Neural crest cell (in vitro differentiated cells): ENCODE measurements at regions not wholly inside any gene's neighbourhood (a gene's known extent, or its start where the extent isn't known, plus 50 kb on each side); places are given as distances from the start of the nearest gene placed in this dataset.

Experiments used
- DNase-seq: peaks from one replicate; pipeline ENCODE4 v3.0.0; 2021; ENCODE audit warnings: low read depth, mixed read lengths, low spot score
- H3K27ac Mint-ChIP-seq: one replicate; pipeline ENCODE4 v1.8.0; 2021; ENCODE audit warnings: mild to moderate bottlenecking, mixed read lengths; ENCODE audit not compliant: unreplicated experiment
- H3K27me3 Mint-ChIP-seq: 2 replicates; pipeline ENCODE4 v1.8.0; 2021; ENCODE audit warnings: low read depth, mild to moderate bottlenecking, mixed read lengths
- H3K36me3 Mint-ChIP-seq: 2 replicates; pipeline ENCODE4 v1.8.0; 2021; ENCODE audit warnings: low read depth, mild to moderate bottlenecking, mixed read lengths
- H3K4me1 Mint-ChIP-seq: 2 replicates; pipeline ENCODE4 v1.8.0; 2021; ENCODE audit warnings: mixed read lengths
- H3K4me3 Mint-ChIP-seq: one replicate; pipeline ENCODE4 v1.8.0; 2021; ENCODE audit warnings: mild to moderate bottlenecking, mixed read lengths
- H3K9me3 Mint-ChIP-seq: 2 replicates; pipeline ENCODE4 v1.8.0; 2021; ENCODE audit warnings: mixed read lengths
- TF ChIP-seq, protein P1 (sequence below): fragments of 200-600 bp; sonication (generic); conservative IDR thresholded peaks from 2 replicates; pipeline ENCODE4 v1.5.0; 2021; ENCODE audit warnings: antibody characterized with exemption, mild to moderate bottlenecking

DNA sequence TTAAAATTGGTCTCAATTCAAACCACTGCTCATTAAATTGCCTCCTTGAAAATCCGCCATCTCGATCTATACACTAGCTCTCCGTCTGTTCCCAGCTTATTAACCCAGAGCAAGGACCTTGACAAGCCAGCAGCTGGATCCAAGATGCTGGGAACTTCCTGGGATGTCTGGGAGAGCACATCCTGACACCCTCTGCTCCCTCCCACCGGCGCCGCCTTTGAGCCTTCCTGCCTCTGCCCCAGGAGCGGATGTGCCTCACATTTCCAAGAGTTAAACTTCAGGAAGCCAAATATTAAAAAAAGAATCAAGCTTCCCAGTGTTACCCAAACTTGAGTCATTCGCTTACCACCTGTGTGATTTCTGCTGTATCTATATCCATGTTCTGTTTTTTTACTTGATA lies 107.9 kb downstream of the HAPSTR1 start:
- peaks cover 7% of the 10 kb centered on the region for H3K27me3 Mint-ChIP-seq
- TF ChIP-seq, protein P1, sequence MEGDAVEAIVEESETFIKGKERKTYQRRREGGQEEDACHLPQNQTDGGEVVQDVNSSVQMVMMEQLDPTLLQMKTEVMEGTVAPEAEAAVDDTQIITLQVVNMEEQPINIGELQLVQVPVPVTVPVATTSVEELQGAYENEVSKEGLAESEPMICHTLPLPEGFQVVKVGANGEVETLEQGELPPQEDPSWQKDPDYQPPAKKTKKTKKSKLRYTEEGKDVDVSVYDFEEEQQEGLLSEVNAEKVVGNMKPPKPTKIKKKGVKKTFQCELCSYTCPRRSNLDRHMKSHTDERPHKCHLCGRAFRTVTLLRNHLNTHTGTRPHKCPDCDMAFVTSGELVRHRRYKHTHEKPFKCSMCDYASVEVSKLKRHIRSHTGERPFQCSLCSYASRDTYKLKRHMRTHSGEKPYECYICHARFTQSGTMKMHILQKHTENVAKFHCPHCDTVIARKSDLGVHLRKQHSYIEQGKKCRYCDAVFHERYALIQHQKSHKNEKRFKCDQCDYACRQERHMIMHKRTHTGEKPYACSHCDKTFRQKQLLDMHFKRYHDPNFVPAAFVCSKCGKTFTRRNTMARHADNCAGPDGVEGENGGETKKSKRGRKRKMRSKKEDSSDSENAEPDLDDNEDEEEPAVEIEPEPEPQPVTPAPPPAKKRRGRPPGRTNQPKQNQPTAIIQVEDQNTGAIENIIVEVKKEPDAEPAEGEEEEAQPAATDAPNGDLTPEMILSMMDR, result no peak

DNA sequence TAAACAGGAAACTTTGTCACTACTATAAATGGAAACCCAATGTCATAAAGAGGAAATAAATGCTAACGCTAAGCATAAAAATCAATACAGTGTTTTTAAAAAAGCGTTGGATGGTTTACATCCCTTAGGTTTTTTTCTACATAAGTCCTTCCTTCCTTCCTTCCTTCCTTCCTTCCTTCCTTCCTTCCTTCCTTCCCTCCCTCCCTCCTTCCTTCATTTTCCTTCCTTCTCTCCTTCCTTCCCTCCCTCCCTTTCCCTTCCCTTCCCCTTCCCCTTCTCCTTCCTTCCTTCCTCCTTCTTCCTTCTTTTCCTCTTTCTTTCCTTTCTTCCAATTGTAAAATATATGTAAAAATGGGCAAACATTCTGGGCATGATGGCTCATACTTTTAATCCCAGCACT lies 108.3 kb downstream of the HAPSTR1 start:
- DNase-seq, result no peak
- Mint-ChIP-seq H3K27me3 (peaks cover 7% of the 10 kb centered on the region), H3K4me3 (no peak overlapping the region), H3K27ac (no peak overlapping the region), H3K36me3 (no peaks in the 10 kb centered on the region), H3K4me1 (no peaks in the 10 kb centered on the region), H3K9me3 (peaks cover 4% of the 10 kb centered on the region)
- TF ChIP-seq, protein P1, result no peak

More for the DNA sequence above, 107.9 kb downstream of the HAPSTR1 start:
- H3K4me3 Mint-ChIP-seq, result no peak overlapping the region
- H3K4me1 Mint-ChIP-seq, result no peaks in the 10 kb centered on the region
- no peak overlapping the region for H3K27ac Mint-ChIP-seq
- no peak for DNase-seq
- no peaks in the 10 kb centered on the region for H3K36me3 Mint-ChIP-seq
- peaks cover 4% of the 10 kb centered on the region for H3K9me3 Mint-ChIP-seq

DNA sequence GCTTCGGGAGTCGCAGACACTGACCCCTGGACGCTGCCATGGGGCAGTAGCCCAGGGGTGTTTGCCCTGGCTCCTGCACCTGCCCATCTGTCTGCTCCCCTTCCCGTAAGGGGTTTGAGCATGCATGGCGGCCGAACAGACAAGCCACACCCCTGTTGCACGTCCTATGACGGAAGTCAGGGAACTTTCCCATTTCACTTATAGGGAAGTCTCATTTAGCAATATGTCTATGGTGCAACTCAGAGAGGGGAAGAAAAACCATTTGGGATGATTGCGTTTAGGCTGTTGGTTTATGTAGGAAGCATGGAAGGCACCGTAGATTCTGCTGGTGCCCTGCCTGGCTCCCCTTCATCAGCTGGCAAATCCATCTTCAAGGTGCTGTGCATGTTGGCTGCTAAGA lies 112.5 kb downstream of the HAPSTR1 start:
- H3K9me3 Mint-ChIP-seq, result peaks cover 4% of the 10 kb centered on the region
- H3K27ac Mint-ChIP-seq, result no peak overlapping the region
- peaks cover 7% of the 10 kb centered on the region for H3K4me1 Mint-ChIP-seq
- H3K4me3 Mint-ChIP-seq, result no peak overlapping the region
- peaks cover 7% of the 10 kb centered on the region for H3K27me3 Mint-ChIP-seq
- no peaks in the 10 kb centered on the region for H3K36me3 Mint-ChIP-seq
- no peak for DNase-seq
- TF ChIP-seq, protein P1, result no peak

DNA sequence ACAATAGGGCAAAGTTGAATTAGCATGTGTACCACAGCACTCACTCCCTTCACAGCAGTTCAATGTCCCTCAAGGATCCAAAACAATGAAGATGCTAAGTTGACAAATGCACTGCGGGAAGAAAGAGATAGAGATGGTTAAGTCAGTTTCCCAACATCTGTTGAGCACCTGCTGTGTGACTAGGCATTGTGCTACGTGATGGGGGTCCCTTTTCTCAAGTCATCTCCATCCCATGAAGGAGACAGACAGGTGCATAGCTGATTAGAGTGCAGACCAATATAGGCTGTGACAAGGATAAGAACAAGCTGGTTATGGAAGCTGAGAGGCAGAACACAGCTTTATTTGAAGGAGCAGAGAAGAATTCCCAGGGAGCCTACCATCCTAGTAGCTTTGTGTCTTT lies 114.2 kb downstream of the HAPSTR1 start:
- Mint-ChIP-seq H3K4me1 (peaks cover 7% of the 10 kb centered on the region), H3K27ac (peak overlapping the region; percentile 10), H3K36me3 (no peaks in the 10 kb centered on the region)

DNA sequence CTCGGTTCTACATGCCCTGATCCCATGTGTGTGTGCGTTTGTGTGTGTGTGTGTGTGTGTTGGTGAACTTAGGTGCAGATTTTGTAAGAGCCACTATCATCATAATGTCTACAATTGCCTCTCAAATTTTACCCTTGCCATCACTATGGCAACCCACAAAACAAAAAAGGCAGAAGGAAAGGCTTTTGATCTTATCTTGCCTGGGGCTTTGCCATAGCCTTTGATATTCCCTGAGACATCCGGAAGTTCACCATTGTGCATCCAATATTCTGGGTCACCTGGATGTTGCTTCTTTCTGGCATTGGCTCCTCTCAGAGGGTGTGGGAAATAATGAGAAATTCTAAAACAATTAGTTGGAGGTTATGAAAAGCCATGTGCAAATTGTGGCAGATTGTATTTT lies 114.7 kb downstream of the HAPSTR1 start:
- Mint-ChIP-seq H3K36me3 (no peaks in the 10 kb centered on the region), H3K4me3 (no peak overlapping the region), H3K4me1 (peaks cover 7% of the 10 kb centered on the region), H3K9me3 (peaks cover 4% of the 10 kb centered on the region), H3K27ac (no peak overlapping the region), H3K27me3 (peaks cover 3% of the 10 kb centered on the region)
- DNase-seq, result no peak
- TF ChIP-seq, protein P1, result no peak

More for the DNA sequence above, 114.2 kb downstream of the HAPSTR1 start:
- Mint-ChIP-seq H3K27me3 (peaks cover 3% of the 10 kb centered on the region), H3K9me3 (peaks cover 4% of the 10 kb centered on the region), H3K4me3 (no peak overlapping the region)
- TF ChIP-seq, protein P1, result no peak
- no peak for DNase-seq

DNA sequence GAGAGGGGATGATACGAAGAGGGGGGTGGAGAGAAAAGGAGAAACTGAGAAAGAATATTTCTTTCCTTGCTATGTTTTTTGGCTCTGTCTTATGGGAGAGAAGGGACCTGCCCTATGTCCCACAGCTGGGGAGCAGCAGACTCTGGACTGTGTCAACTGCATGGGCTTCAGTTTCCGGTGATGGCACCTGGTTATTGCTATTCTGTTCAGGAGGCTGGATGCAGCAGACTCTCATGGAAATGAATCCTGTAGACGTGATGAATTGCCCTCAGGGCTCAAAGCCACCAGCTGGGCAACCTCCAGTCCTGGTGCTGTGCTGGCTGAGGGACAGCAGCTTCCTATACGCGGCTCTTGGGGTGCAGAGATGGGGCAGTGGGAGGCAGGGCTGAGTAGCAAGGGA lies 121.2 kb downstream of the HAPSTR1 start:
- Mint-ChIP-seq H3K4me1 (no peaks in the 10 kb centered on the region), H3K27ac (no peak overlapping the region), H3K27me3 (peaks cover 15% of the 10 kb centered on the region), H3K4me3 (no peak overlapping the region), H3K36me3 (no peaks in the 10 kb centered on the region), H3K9me3 (no peaks in the 10 kb centered on the region)
- DNase-seq, result no peak
- TF ChIP-seq, protein P1, result no peak
